ENCODE measurements at regions not wholly inside any gene's neighbourhood (a gene's known extent, or its start where the extent isn't known, plus 50 kb on each side); places are given as distances from the start of the nearest gene placed in this dataset.

GRCh38 chr6:37105148-37106050 lies 64.6 kb upstream of the PIM1 start:
- DNase-seq: no peak

GRCh38 chr6:37106051-37106363 lies 63.9 kb upstream of the PIM1 start:
- no peak for DNase-seq

- DNase-seq: no peak
Observed at GRCh38 chr6:37106554-37106953, 63.4 kb upstream of the PIM1 start.

GRCh38 chr6:37106982-37107491 lies 62.9 kb upstream of the PIM1 start:
- DNase-seq: no peak

GRCh38 chr6:37109714-37110499 lies 60.0 kb upstream of the PIM1 start:
- no peak for DNase-seq

GRCh38 chr6:37110500-37111461 lies 59.2 kb upstream of the PIM1 start:
- peak; percentile 60 for DNase-seq

- DNase-seq: no peak
Observed at GRCh38 chr6:37113976-37114375, 56.0 kb upstream of the PIM1 start.

GRCh38 chr6:37114612-37115011 lies 55.3 kb upstream of the PIM1 start:
- no peak for DNase-seq

GRCh38 chr6:37115236-37115895 lies 54.6 kb upstream of the PIM1 start:
- no peak for DNase-seq

- no peak for DNase-seq
Observed at GRCh38 chr6:37116326-37116725, 53.6 kb upstream of the PIM1 start.

GRCh38 chr6:37119387-37119886 lies 50.5 kb upstream of the PIM1 start:
- DNase-seq: no peak

Measured in stimulated activated CD4-positive, alpha-beta T cell treated with anti-CD3 and anti-CD28 coated beads, Interleukin-1b, Interleukin-23, amount 100 ng/mL, for 48 hours (primary cell).